ENCODE measurements at regions not wholly inside any gene's neighbourhood (a gene's known extent, or its start where the extent isn't known, plus 50 kb on each side); places are given as distances from the start of the nearest gene placed in this dataset.
"Not testable (repeated sequence)": the region's sequence is repeated elsewhere in the genome, so short reads cannot be mapped to it uniquely, and the experiment has no call there.

DNA sequence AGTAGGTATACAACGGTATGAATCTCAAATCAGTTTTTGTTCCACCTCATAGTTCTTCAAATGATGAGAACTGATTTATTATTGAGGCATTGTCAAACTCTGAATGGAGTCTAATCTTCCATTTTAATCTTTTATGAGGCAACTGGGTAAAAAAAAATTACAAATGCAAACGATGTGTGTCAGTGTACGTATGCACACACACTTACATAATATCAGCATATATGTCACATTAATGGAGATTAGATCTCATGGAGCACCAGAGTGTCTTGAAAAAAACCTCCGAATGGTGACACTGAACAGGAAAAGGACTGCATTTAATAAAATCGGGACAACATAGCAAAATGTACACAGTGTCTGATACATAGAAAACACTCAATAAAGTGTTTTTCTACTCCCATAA, 842.7 kb downstream of the EFNB2 start:
- DNase-seq (ENCODE audit: low read depth in 2 of 2), result no peak

DNA sequence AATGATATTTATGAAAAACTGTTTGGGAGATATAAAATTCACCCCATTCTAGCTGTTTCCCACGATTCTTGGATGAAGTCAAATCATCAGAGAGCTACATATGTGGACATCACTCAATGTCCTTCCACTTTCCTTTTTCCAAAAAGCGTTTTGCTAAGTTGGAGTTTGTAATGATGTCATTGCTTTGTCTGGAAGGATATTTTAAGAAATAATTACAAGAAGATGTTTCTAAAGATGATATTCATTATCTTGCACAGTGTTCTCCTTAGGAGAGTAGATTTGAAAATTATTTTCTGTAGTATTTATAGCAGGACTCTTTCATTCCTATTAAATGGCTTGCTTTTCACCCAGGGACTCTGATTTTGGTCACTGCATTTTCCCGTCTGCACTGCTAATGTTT, 851.2 kb downstream of the EFNB2 start:
- no peak for DNase-seq (ENCODE audit: low read depth in 2 of 2)

DNA sequence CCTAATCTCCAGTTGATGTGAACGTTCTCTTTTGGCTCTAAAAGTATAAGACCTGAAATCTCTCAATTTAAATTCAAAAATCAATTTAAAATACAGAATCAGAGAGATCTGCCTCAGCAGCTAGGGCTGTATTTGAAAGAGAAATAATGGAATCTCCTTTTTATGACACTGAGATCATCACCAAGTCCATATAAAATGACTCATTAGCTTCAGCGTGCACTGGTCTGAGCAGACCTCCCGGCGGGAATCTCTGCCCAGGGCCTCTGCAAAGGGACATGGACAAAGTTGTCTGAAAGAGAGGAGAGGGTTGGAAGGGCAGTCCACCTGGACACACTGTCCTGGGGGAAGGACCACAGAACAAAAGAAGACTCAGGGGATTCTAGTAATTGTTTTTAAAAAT, 855.6 kb downstream of the EFNB2 start:
- DNase-seq (ENCODE audit: low read depth in 2 of 2), result no peak

DNA sequence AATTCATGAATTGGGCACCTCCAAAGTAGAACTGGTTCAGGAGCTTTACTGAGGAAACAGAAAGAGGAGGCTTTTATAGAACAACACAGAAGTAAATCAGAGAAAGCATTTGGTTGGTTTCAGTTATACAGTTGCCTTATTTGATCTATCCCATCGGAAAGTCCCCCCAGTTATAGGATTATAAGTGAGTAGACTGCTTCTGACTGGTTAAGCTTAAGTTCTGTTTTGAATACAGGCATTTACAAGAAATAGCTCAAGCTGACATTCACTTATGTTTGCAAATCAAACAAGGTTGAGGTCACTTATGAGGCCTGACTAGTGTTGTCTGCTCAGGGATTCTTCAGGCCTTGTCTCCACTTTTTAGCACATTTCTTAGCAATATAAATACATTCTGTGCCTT, 857.4 kb downstream of the EFNB2 start:
- no peak for DNase-seq (ENCODE audit: low read depth in 2 of 2)

DNA sequence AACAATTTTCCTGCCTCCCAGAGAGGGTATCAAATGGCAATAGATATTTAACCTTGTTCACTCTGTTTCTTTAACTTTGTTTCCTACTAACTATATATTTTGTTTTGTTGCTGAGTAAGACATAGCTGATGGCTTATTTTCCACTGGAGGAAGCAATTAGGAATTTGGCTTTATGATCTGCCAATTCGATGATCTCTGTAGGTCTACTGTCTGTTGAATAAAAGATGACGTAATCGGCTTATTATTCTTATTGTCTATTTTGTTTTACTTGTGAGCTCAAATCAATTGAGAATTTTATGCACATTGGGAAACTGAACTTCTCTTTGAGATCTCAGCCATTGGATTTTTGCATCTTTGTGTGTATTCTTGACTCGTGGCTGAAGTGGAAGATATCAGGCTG, 862.6 kb downstream of the EFNB2 start:
- no peak for DNase-seq (ENCODE audit: low read depth in 2 of 2)

DNA sequence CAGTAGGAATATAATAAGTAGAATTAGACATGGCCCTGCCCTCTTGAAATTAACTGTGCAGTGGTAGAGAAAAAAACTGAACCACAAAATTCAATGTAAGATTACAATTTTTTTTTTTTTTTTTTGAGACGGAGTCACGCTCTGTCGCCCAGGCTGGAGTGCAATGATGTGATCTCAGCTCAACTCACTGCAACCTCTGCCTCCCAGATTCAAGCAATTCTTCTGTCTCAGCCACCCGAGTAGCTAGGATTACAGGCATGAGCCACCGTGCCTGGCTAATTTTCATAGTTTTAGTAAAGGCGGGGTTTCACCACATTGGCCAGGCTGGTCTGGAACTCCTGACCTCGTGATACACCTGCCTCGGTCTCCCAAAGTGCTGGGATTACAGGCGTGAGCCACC, 864.3 kb downstream of the EFNB2 start:
- not testable (repeated sequence) for DNase-seq (ENCODE audit: low read depth in 2 of 2)

DNA sequence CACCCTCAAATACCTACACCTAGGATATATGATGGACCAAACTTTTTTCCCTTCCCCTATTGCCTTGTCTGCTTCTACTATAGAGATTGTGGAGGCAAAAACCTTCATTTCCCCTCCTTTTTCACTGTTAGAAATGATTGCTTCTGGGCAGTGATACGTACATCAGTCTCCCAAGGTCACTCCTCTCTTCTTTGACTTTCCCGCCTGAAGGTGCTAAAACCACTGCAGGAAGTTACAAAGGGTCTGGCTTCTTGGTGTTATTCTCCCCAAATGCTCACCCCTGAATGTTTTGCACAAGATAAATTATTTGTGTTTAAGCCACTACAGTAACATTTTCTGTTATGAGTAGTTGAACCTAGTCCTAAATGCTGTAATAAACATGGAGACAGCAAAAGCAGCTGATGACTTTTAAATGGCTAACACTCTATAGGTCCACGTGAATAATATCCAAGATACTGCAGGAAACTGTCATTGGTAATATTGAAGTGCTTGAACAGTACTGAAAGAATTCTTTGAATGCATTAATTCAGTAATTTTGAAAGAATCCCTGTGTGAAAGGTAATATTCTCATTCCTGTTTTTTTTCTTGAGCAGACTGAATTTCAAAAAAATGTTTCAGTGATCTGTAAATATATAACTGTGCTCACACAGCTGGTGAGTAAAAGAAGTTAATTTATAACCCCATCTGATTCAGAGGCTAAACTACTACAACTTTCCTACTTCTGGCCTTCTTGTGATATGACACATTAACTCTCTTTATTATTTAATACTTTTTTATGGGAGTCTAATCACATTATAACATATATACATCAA, 865.1 kb downstream of the EFNB2 start:
- DNase-seq (ENCODE audit: low read depth in 2 of 2), result no peak

DNA sequence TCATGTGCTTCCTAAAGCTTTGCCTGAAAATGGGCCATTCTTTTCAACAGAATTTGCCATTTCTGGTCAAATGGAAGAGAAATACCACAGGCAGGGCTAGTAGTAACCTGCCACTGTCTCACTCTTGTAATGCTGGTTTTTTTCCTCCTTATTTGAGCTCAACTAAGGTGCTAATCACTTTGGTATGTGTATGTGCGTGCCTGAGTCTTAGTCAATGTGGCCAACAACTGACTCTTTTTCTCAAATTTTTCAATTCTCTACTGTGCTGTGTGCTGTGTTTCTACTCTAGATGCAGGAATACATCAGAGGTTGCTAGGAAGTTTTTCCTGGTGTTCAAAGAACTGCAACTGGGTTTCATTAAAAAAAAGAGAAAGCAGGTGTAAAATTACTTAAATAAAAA, 870.2 kb downstream of the EFNB2 start:
- DNase-seq (ENCODE audit: low read depth in 2 of 2), result no peak

DNA sequence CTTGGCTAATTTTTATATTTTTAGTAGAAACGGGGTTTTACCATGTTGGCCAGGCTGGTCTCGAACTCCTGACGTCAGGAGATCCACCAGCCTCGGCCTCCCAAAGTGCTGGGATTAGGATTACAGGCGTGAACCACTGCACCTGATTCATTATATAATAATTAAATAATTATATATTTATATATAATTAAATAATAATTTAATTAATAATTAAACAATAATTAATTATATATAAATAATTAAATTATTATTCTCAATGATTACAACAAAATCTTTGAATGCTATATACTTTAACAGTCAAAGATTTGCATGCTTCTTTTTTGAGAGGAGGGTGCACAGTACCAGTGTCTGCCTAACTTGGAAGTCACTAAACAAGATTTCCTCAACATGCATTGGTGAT, 872.3 kb downstream of the EFNB2 start:
- DNase-seq (ENCODE audit: low read depth in 2 of 2), result no peak

DNA sequence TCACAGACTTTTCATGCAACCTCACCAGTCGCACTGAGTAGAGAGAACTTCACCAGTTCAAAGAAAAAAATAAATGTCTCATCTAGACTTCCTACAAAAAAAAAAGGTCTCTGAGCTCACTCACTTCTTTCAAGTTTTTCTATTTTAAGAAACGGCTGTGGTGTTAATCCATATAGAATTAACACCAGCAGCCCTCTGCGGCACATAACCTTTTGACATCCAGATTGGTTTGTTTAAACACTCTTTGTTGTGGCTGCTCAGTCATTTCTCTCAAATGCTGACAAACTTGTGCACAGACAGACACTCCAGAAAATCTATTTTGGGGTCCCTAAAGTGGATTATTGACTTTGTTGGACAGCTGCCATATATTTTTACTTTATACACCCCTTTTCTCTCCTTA, 874.9 kb downstream of the EFNB2 start:
- no peak for DNase-seq (ENCODE audit: low read depth in 2 of 2)

DNA sequence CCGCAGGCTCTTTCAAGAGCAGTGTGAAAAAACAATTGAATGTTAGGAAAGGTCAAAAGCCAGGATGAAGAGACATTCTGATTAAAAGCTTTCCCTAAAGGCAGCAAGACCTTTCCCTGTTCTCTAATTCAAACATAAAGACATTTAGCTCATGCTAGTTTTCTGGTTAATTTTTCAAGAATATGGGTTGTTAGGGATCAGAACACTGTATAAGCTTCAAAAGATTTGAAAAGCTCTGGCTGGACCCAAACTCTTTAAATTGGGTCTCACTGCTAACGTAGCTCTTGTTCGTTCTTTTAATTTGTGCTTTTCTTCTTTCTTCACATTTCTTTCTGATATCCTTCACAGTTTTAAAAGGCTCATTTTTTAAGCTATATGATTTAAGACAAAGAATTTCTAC, 877.0 kb downstream of the EFNB2 start:
- DNase-seq (ENCODE audit: low read depth in 2 of 2), result no peak

DNA sequence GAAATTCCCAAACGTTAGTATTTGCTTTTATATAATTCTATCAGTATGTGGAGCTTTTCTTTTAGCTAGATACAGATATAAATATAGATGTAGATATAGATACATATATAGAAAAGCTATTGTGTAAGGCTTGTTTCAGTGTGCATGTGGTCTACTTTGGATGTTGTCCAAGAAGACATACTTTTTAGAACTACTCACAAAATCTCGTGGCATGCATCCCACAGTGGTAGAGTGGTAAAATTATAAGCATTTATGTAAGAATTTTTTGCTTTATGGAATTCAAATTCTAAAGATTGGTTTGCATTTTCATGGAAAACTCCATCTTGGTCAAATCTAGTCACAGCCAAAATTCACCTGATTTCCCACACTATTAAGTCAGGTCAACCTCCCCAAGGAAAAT, 880.4 kb downstream of the EFNB2 start:
- no peak for DNase-seq (ENCODE audit: low read depth in 2 of 2)

DNA sequence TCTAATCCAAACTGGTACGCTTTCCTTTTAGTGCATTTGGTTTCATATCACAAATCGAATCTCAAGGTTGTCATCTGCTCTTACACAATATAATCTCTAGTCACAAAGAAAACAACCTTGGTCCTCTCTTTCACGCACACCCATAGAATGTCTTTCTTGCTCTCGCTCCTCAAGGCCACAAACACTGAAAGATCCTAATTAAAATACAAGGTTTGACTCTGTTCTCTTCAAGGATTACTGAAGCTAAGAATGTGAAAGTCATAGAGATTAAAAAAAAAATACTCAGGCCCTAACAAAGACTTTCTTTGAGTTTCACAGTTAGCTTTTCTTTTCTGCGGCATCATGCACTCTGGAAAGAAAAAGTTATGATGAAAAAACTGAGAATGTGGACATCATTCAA, 891.5 kb downstream of the EFNB2 start:
- no peak for DNase-seq (ENCODE audit: low read depth in 2 of 2)

DNA sequence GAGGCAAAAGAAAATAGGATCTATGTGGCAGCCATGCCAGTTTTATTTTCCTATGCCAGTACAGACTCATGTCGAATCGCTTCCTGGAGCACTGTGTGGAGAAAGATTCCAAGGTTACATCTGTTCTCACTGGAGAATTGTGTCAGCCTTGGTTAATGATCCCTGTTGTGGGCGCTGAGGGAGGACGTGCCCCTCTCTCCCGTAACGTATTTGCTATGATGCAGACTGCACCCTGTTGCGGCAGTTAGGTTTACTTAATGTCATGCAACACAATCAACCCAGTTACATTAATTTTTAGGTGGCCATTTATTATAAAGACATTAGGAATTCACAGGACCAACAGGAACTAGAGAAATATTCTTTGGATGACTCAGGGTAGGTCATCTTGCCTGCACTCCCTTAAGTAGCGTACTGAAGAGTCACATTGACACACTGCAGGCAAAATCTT, 892.9 kb downstream of the EFNB2 start:
- no peak for DNase-seq (ENCODE audit: low read depth in 2 of 2)

DNA sequence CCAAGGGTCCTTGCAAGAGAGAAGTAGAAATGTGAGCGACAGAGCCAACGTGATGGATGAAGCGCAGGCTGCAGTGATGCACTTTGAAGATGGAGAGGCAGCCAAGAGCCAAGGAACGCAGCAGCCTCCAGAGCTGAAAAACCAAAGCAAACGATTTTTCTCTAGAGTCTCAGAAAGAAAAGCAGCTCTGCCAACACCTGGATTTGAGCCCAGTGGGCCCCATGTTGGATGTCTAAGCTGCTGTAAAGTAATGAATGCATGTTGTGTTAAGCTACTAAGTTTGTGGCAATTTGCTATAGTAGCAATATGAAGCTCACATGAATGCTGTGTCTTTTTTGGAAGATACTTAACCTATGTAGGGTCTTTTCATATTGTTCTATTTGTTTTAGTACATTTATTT, 894.3 kb downstream of the EFNB2 start:
- DNase-seq (ENCODE audit: low read depth in 2 of 2), result no peak

DNA sequence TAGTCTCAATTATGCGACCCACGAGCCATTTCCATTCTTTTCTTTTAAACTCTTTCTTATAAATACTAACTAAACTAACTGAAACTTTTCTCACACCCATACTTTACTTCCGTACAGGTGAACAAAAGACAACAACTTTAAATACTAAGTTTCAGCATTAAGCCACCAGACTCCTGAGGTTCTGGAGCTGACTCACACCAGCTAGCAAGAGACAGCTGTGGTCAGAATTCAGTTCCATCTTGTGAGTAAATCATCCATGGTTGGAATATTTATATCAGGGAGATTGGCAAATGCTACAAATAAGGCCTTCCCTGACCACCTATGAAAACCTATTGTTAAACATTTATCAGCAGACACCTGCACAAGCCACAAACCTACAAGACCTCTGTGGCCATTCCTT, 897.0 kb downstream of the EFNB2 start:
- no peak for DNase-seq (ENCODE audit: low read depth in 2 of 2)

DNA sequence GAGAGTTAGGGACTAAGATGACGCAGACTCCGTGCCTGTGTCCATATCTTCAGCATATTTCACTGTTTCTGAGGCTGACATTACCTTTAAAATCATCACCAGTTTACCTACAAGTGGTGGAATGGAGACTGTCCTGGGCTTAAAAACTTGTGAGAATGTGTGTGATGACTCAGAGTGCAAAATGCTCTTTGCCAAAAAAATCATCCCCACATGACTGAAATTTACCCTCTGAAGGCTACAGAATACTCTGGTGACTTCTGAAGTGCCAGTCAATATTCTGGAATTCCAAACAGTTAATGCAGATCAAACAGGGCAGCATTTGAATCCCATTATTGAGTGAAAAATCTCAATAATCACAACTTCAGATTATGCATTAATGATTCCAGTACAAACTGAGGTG, 901.4 kb downstream of the EFNB2 start:
- no peak for DNase-seq (ENCODE audit: low read depth in 2 of 2)

DNA sequence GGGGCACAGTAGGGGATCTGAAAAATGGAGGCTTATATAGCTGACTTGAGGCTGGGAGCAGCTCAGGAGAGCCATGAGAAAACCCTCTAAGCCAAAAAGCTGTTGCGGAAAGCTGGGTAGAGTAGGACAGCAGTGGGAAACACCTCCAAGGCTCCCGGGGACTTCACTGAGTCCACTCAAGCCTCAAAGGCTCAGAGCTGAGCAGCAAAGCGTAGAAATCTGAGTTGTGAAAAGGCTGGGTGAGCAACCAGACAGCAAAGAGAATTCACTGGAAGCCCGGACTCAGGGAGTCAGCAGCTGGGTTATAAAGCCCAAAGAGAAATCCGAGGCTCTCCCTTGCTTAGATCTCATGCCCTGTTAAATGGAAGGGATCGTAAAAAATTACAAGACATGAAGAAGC, 905.0 kb downstream of the EFNB2 start:
- DNase-seq (ENCODE audit: low read depth in 2 of 2), result no peak

DNA sequence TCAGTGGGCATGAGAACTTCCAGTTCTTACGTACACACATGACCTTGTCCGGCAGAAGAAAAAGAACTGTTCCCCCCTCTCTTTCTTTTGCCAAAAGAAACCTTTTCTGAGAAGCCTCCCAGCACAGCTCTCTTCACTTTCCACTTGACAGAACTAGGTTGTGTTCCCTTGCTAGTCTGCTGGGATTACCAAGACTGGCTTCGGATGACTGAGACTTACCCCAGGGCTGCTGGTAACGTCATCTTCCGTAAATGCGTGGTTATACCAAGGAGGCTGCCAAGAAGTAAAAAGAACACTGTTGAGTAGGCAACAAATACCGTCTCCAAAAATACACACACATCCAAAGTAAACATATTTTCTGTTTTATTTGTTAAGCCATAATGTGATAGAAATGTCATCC, 908.2 kb downstream of the EFNB2 start:
- no peak for DNase-seq (ENCODE audit: low read depth in 2 of 2)

DNA sequence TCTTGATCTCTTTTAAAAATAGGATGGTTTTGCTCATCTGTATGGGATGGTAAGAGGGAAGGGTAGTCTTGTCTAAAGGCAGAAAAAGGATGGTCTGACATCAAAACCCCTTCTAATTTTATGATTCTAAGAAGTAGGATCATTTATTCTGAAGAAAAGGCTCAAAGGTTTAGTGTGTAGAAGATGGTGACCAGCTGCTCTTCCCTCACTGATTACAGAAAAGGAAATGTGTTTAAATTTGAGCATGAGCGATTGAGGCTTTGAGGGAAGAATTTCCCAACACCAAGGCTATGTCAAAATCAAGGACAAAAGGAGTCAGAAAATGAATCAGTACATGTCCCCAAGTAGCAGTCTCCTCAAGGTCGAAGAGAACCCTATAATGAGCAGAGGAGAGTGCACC, 909.8 kb downstream of the EFNB2 start:
- no peak for DNase-seq (ENCODE audit: low read depth in 2 of 2)

DNA sequence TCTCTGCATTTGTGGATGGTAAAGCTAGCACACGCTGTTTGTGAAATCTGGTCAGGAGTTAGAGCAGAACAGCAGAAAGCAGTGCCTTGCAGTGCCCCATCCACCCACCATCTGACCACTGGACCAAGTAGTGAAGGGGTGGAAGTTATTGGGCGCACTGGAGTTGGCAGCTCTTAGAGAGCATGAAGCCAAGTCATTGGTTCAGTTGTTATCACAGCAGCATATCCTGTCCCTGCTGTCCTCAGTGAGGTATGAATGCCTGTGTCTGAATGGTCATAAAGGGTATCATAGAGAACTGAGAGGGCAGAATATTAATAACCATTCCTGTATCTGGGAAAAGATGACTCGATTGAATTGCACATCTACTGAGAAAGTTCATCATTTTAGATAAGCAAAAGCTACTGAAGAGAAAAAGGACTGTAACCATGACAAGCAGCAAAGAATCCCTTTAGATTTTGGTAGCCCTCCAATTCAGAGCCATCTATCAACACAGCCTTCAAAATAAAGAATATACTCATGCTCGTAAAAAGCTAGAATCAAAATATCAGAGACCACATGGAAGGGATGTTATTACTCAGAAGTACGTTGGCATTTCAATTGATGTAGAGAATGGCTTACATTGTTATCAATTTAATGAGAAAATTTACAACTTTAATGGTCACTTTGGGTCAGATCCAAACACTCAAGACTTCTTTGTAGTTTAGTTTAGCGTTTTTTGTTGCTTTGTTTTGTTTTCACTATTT, 919.0 kb downstream of the EFNB2 start:
- DNase-seq (ENCODE audit: low read depth in 2 of 2), result no peak

DNA sequence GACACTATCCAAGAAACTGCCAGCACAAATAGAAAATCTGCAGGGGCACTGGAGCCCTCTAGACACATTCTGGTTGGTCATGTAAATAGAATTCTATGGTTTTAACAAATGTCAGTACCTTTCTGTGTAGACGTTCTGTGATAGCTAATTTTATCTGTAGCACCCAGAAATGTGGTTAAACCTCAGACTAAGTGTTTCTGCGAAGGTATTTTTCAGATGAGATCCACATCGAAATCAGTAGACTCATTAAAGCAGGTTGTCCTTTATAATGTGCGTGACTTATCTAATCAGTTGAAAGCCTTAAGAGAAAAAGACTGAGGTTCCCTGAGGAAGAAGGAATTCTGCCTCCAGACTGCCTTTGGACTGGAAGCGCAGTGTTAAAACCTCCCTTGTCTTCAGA, 922.9 kb downstream of the EFNB2 start:
- DNase-seq (ENCODE audit: low read depth in 2 of 2), result no peak

DNA sequence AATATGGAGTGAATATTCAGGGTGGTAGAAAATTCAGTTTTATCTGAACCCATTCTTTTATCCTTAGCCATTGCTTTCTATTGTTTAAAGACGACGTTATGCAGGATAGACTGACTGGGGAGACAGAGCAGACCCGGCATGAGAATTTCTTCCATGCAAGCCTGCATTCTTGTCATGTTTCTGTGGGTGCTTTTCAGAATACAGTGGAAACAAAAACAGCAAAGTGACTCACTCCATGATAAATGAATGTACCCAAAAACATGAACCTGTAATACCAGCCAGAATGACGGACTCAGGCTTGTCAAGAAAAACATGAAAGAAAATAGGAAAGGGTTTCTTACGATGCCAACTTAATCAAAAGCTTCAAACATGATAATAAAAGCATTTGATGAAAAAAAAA, 924.0 kb downstream of the EFNB2 start:
- DNase-seq (ENCODE audit: low read depth in 2 of 2), result no peak

DNA sequence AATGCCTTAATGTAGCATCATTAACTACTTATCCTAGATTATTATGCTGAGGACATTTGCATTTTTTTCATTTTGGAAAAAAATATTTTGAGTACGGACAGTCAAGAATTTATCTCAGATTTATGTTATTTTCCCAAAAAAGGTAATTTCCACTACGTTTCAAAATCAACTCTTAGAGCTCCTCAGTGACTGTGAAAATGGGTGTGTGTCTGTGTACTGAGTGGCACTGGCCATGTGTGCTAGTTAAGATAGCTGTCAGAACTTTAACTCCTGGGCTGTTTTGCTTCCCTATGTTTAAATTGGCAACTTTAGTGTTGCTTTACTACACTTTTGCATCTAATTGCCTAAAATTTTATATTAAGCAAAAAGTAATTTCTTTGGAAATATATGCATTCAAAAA, 927.4 kb downstream of the EFNB2 start:
- DNase-seq (ENCODE audit: low read depth in 2 of 2), result no peak
